ENCODE measurements at regions not wholly inside any gene's neighbourhood (a gene's known extent, or its start where the extent isn't known, plus 50 kb on each side); places are given as distances from the start of the nearest gene placed in this dataset.
A peak's percentile ranks its signal among the peaks of the same experiment; 100 is the strongest.
"Not testable (repeated sequence)": the region's sequence is repeated elsewhere in the genome, so short reads cannot be mapped to it uniquely, and the experiment has no call there.

GRCh38 chr1:95297906-95298305 is 63.9 kb downstream of the RWDD3 start:
- DNase-seq, result not testable (repeated sequence)

DNA sequence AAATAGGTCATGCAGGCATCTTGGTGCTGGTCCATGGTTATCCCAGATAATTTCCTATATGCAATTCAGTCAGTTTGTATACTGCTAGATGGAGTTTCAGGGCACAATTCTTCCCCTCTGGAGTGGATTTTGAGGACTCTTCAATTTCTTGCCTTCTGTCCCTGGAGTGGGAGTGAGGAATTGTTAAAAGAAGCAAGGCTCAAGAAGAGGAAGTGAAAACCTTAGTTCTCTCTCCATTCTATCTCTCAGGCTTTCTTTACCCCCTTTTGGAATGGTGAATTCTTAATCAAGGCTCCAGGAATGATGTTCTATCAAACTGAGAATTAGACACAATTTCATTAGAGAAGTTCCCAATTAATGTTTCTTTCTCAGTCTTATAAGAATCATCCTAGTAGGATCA is 67.1 kb downstream of the RWDD3 start:
- DNase-seq, result no peak

- no peak for DNase-seq
These were observed 67.6 kb downstream of the RWDD3 start for GRCh38 chr1:95301614-95302013.

GRCh38 chr1:95304803-95305202 is 70.8 kb downstream of the RWDD3 start:
- no peak for DNase-seq

DNA sequence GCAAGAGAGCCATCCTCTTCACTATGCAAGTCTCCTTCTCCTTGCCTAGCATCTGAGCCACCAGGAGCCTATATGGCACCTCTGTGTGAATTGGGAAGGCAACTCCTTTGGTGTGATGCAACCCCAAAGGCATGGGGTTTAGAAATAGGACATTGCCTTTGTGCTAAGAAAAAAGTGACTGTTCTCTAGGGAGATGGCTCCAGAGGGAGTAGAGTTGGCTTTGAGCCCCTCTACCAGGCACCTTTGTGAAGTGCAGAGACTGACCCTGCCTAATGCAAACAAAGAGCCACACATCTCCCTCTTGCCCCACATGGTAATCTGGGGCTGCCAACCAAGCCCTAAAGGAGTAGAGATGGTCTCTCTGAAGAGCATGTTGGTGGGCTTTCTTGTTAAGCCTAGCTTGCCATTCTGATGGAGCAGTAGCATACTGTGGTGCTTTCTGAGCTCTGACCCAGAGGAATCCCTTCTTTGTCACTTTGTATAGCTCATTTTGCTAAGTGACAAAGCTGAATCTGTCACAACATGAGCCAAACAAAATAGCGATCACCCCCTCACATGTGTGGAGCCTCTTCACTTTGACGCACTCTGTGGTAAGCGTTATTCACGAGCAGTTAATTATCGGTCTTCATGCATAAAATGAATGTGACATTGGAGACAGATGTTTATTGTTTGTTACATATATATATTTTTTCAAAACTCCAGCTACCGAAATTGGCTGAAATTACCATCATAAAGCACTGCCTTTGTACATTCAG is 74.4 kb downstream of the RWDD3 start:
- DNase-seq, result no peak

DNA sequence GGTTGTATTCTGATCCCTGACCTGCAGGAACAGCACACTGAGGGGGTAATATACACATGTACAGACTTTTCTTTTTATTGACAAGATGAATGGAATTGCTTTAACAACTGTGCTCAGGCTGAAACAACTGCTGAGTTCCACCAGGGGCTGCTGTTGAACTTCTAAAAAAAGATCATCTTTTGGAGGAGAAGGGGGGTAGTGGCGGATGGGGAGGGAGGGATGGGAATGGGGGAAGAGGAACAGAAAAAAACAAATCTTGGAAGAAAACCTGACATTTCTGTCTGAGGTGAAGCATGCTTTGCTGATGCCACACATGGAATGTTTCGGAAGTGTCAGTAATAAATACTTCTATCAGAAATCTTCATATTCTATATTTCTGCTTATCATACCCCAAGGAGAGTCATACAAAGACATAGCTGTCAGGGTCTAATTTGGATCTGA is 75.0 kb downstream of the RWDD3 start:
- DNase-seq, result peak; percentile 44

GRCh38 chr1:95311014-95311413 is 77.0 kb downstream of the RWDD3 start:
- DNase-seq, result no peak

GRCh38 chr1:95311762-95312161 is 77.8 kb downstream of the RWDD3 start:
- no peak for DNase-seq

GRCh38 chr1:95312181-95312580 is 78.2 kb downstream of the RWDD3 start:
- DNase-seq, result no peak

GRCh38 chr1:95313527-95313926 is 79.5 kb downstream of the RWDD3 start:
- DNase-seq, result no peak

DNA sequence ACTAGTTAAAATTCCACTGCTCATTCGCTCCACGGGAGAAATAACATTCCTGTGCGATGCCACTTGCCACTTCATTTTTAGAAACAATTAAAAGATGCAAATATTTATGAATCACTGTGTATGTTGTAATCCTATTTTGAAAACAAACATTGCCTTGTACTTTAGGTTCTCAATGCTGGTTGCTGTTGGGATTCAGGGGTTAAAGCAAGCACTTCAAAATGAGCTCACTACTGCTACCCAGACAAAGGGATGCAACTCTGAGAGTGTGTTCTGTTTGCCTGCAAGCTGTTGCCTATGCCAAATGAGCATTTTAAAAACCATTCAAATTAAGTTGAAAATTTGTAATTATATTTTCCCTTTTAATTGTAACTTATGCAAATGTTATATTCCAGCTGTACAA is 87.5 kb downstream of the RWDD3 start:
- no peak for DNase-seq

GRCh38 chr1:95323123-95323522 is 89.1 kb downstream of the RWDD3 start:
- DNase-seq, result no peak

- DNase-seq, result no peak
These were observed 91.3 kb downstream of the RWDD3 start for GRCh38 chr1:95325349-95325748.

DNA sequence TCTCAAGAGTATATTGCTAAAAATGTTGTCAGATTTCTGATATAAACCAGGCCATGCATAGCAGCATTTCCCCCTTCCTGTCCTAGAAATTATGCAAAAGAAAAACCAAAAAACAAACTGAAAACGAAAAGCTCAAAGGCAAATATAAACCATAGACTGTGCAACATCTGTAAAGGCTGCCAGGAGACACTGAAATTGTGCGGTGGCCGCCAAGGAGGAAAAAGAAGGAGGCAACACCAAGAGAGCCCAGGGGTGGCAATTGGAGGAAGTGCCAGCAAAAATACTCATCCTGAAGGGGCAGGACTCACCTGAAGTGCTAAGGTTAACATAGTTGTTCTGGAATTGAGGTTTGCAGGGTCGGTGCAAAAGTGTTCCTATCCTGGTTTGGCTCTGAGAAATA is 92.0 kb downstream of the RWDD3 start:
- no peak for DNase-seq

GRCh38 chr1:95332754-95333153 is 98.7 kb downstream of the RWDD3 start:
- DNase-seq, result no peak

- DNase-seq, result no peak
These were observed 105.4 kb downstream of the RWDD3 start for GRCh38 chr1:95339377-95339776.

DNA sequence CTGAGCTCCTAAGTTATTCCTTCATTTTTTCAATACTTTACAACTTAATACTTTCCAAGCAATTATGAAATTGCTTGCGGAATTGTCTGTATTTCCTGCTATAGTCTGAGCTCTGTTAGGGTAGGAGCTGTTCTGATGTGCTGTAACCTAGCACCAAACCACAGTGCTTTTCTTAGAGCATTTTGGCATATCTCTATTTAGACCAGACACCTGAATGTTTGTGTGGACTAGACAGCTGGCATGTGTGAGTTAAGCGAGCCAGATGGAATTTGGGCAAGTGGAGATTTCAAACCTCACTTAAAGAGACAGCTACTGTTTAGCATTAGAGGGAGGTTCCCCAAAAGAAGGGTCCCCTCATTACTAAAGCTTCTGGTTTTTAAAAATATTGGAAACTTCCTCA is 106.1 kb downstream of the RWDD3 start:
- DNase-seq, result no peak

DNA sequence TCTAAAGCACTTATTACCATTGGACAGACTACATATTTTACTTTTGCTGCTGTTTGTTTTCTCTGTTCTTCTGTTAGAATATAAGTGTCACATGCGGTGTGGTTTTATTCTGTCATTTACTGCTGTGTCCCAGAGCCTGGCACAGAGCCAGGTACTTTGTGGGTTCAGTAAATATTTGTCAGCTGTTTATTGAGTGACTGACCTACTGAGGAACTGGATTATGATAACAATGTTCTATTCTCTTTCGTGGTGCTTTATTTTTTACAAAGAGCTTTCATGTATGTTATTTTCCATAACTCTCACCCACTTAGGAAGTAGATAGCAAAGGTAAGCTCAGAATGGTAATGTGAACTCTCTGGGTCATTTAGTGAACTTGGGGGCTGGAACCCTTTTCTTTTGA is 118.8 kb downstream of the RWDD3 start:
- DNase-seq, result peak; percentile 5

- no peak for DNase-seq
These were observed 119.2 kb downstream of the RWDD3 start for GRCh38 chr1:95353194-95353593.

GRCh38 chr1:95364546-95364945 is 130.5 kb downstream of the RWDD3 start:
- DNase-seq, result no peak

DNA sequence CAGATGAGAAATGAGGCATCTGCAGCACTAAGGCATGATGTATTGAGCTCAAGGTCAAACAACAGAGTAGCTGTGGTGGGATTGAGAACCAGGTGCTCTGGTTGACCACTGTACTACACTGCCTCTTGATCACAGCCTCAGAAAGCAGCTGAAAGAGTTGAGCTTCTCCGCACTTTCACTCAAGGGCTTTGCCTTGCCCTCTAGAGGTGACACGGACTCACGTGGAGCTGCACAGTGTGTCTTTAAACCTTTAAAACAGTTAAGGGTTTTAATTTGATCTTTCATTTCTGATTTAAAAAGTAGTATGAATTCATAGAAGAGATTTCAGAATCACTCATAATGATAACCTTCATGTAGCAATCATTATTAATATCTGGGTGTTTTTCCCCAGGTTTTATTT is 132.5 kb downstream of the RWDD3 start:
- DNase-seq, result no peak

- DNase-seq, result no peak
These were observed 134.2 kb downstream of the RWDD3 start for GRCh38 chr1:95368178-95368577.

DNA sequence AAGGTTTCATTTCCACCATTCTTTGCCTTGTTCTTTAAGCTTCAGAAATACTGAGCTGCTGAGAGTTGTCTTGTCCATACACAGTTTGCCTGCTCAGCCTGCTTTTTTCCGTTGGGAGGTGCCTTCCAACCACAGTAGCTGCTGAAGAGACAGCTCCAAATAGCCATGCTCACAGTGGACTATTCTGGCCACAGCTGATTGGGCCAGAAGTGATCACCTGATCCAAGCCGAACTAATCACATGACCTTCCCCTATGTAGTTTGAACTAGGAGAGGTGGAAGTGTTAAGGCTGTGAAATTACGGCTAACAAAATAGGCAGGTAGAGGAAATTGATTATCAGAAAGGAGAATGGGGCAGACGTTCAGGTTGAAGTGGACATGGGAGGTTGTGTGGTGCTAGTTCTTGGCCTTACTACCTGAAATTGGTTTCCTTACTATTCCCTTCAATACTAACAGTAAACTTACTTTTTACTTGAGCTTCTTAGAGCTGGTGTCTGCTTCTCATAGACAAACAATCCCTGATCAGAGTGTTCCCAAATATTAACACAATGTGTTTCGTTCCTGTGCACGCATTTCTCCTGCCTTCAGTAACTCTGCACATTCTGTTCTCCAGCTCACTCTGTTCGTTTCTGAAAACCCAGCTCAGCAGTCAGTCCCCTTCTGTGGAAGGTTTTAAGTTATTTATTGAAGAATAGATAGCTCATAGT is 136.1 kb downstream of the RWDD3 start:
- no peak for DNase-seq

DNA sequence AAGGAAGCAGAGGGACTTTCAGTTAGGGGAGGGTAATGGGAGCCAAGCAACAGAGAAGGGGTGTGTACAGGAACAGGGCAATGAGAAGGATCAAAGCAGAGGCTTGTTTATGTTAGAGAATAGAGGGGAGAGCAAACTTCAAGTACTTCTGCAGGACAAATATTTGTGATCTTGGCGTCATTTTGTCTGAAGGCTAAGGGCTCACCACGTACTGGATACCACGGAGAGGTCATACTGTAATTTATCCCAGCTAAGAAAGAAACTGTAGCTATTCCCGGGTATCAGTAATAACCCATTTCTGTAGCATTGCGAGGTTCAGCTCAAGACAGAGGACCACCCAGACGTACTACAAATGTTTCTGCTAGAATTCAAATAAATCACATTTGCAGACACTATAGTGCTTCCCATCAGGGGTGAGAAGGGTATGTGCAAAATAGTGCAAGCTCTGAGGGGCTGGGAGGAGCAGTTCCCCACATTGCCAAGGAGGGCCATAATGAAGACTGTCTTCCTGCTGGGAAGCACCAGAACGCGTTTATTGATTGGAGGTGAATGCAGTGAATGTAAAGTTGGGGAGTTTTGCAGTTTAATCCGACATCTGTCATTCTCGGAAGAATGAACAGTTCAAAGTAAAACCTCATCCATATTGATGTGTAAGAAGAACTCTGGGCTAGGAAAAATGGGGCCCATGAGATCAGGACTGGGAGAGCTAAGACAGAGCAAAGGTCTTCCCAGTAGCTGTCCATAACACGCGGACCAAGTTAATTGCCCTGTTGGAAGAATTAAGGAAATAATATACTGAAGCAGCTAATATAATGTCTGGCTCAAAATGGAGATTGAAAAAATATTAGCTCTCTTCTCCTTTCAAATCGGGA is 136.9 kb downstream of the RWDD3 start:
- no peak for DNase-seq
